ENCODE measurements at regions not wholly inside any gene's neighbourhood (a gene's known extent, or its start where the extent isn't known, plus 50 kb on each side); places are given as distances from the start of the nearest gene placed in this dataset.

GRCh38 chr2:234410526-234410925 lies 86.4 kb downstream of the ARL4C start:
- H3K4me3 ChIP-seq (ENCODE audit: low read depth, low read length): no peak overlapping the region
- no peak for DNase-seq (ENCODE audit: low read depth)
- TF ChIP-seq CTCF (IDR thresholded peaks at IDR 0.05; ENCODE audit: insufficient read depth, low read depth, low read length, missing control alignments): no peak

GRCh38 chr2:234409590-234409989 lies 87.3 kb downstream of the ARL4C start:
- H3K4me3 ChIP-seq (ENCODE audit: low read depth, low read length): no peak overlapping the region
- no peak for DNase-seq (ENCODE audit: low read depth)
- TF ChIP-seq CTCF (IDR thresholded peaks at IDR 0.05; ENCODE audit: insufficient read depth, low read depth, low read length, missing control alignments): no peak

- no peak for TF ChIP-seq CTCF (IDR thresholded peaks at IDR 0.05; ENCODE audit: insufficient read depth, low read depth, low read length, missing control alignments)
- no peak overlapping the region for H3K4me3 ChIP-seq (ENCODE audit: low read depth, low read length)
- DNase-seq (ENCODE audit: low read depth): no peak
Observed at GRCh38 chr2:234406085-234406484, 90.8 kb downstream of the ARL4C start.

- TF ChIP-seq CTCF (IDR thresholded peaks at IDR 0.05; ENCODE audit: insufficient read depth, low read depth, low read length, missing control alignments): no peak
- H3K4me3 ChIP-seq (ENCODE audit: low read depth, low read length): no peak overlapping the region
- DNase-seq (ENCODE audit: low read depth): no peak
Observed at GRCh38 chr2:234405462-234405861, 91.4 kb downstream of the ARL4C start.

- no peak for TF ChIP-seq CTCF (IDR thresholded peaks at IDR 0.05; ENCODE audit: insufficient read depth, low read depth, low read length, missing control alignments)
- no peak overlapping the region for H3K4me3 ChIP-seq (ENCODE audit: low read depth, low read length)
- DNase-seq (ENCODE audit: low read depth): no peak
Observed at GRCh38 chr2:234404957-234405356, 91.9 kb downstream of the ARL4C start.

GRCh38 chr2:234403751-234404150 lies 93.1 kb downstream of the ARL4C start:
- no peak overlapping the region for H3K4me3 ChIP-seq (ENCODE audit: low read depth, low read length)
- no peak for TF ChIP-seq CTCF (IDR thresholded peaks at IDR 0.05; ENCODE audit: insufficient read depth, low read depth, low read length, missing control alignments)
- DNase-seq (ENCODE audit: low read depth): no peak

- no peak for TF ChIP-seq CTCF (IDR thresholded peaks at IDR 0.05; ENCODE audit: insufficient read depth, low read depth, low read length, missing control alignments)
- DNase-seq (ENCODE audit: low read depth): no peak
- H3K4me3 ChIP-seq (ENCODE audit: low read depth, low read length): no peak overlapping the region
Observed at GRCh38 chr2:234403074-234403473, 93.8 kb downstream of the ARL4C start.

All from GM12865 (cell line).